ENCODE measurements at regions not wholly inside any gene's neighbourhood (a gene's known extent, or its start where the extent isn't known, plus 50 kb on each side); places are given as distances from the start of the nearest gene placed in this dataset.

DNA sequence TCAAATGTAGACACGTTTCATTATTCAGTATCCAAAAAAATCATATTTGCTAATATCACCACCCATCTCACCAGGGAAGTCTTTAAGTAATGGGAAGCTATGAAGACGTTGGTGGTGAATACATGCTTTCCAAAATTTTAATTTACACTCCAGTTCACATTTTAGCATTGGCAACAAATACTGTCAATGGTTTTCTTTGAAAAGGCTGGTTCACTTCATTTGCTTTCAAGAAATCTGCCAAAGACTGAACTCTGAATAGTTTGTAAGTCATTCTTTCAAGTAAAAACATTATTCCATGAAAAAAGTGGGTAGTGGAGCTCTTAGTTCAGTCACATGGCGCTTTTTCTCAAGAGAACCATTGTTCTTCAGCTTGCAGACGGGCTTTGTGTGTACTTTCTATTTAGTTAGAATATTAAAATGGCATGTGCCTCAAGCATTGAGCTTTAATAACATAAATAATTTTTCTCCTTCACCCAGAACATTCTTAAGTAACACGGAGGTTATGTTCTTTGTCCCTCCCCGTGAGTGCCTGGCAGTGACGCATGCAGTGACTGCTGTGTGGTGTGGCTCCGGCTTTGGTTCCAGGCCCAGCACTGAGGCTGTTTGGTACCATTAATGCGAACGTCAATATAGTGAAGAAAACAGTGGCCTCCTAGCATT is 300.0 kb upstream of the HDAC4 start:
- DNase-seq = no peak

DNA sequence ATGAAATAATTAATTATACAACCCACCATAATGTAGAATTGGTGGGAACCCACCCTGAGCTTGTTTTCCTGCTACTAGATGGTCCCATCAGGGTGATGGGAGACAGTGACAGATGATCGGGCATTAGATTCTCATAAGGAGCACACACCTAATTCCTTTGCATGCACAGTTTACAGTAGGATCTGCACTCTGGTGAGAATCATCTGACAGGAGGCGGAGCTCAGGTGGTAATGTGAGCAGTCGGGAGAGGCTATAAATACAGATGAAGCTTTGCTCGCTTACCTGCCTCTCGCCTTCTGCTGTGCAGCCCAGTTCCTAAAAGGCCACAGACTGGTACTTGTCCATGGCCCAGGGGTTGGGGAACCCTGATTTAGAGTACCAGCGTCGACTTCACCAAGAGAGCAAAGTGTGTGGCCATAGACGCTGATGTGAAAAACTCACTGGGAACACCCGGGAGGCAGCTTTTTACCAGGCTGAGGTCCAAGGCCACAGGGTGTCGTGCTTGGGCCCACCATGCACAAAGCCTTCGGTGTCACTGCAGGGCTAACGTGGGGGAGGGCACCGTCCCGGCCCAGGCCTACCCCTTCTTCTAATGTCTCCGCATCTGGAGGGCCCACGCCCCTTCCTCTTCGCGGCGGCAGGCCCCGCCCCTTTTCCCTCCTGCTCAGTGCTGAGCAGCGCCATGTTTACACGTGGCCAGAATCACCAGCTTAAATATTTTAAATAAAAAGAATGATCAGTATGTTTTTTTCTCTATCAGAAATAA is 296.8 kb upstream of the HDAC4 start:
- no peak for DNase-seq

DNA sequence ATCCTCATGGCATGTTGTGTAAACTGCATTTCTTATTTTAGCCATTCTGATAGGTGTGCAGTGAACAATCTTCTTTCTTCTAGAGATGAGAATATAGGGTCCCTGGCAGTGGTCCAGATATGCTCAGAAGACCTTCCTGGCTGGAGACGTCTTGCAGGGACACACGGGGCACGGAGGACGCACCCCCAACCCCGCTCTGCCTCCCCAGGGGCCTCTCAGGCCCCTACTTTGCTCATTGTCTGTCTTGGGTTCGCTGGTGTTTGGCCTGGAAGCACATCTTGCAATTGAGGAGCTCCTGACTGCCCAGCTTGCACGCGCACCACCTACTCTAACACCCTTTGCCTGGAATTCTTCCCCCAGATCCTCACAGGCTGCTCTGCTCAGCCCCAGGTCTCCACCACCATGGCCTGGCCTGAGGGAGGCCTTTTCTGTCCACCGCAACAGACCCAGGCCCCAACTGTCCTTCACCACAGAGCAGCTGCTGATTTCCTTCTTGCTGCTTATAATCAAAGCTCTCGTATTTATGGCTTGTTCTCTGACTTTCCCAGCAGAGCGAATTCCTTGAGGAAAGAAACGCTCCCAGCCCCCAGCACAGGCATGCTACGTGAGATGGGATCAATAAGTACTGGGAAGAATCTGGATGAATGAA is 295.9 kb upstream of the HDAC4 start:
- DNase-seq = no peak

DNA sequence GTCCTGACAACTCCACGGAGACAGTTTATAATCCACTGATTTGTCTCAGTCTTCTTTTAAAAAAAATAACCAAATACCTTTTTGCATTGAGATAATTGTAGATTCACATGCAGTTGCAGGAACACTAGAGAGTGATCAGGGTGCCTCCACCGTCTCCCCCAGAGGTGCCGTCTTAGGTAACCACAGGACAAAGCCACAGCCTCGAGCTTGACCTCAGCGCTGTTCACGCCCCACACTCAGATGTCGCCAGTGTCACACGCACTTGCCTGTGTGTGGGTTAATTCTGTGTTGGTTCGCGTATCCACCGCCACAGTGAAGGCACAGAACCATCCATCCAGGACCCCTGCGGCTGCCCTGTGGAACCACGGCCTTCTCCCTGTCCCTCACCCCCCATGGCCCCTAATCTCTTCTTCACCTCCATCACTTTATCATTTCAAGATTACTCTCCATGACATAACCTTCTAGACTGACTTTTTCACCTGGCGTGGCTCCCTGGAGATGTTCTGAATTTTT is 295.0 kb upstream of the HDAC4 start:
- no peak for DNase-seq

DNA sequence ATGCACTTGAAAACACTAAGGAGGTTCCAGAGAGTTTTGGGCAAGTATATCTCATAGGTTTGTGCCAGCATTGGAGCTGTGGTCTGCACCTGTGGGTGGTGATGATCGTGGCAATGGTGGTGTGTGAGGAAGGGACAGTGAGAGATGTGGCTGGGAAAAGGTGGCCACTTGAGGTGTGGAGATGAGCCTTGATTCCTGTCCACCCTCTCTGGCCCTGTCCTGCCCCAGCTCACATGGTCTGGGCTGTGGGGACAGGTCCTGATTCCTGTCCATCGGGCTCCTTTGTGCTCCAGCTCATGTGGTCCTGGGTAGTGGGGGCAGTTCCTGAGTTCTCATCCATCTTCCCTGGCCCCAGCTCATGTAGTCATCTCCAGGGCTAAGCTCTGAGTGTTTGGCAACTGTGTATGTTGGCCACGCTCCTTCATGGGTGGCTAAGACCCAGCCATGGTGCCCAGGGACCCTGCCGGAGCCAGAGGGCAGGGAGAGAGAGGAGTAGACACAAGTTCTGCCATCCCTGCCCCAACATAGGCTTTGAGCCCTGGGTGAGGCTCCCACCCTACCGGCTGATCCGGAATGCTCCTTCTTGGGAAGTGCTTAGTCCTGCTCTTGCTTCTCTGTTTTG is 294.4 kb upstream of the HDAC4 start:
- no peak for DNase-seq

DNA sequence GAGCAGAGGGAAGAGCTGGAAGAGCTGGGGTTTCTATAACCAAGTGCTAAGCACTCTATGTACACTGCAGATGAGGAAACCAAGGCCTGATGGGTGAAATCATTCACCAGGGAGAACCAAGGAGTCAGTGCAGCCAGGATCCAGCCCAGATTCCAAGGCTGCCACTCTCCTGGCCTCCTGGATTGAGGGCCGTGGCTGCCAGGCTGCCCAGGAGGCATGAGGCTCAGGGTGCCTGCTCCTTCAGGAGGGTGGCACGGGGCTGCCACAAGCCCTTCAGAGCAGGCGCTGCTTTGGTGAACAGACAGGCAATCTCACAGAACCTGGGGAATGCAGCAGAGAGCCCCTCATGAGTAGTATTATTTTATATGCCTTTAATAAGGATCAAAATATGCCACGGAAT is 293.7 kb upstream of the HDAC4 start:
- no peak for DNase-seq

DNA sequence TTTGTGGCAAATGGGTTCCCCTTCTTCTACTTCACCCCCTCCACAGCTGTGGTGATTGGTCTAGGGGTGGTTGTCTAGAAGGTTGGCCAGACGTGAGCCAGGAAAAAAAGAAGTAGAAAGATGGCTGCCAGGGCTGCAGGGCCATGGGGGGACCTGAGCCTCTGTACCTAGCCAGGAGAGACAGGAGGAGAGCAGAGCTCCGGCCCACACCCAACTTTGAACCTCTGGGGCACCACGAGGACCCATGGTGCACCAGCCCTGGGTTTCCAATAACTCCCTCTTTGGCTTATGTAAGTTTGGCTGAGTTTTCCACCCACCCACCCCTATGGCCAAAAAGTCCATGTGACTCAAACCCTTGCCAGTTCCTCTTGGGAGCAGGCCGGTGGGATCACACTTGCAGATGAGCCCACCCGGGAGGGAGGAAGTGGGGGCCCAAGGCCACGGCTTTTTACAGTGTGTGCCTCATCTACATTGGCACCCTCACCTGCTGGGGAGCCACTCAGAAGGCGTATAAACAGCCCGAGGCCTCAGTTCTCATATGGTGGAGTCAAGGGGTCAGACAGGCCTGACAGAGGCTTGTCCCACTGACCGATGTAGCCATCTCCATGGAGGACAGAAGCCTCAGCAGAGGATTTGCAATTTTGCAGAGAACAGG is 293.1 kb upstream of the HDAC4 start:
- DNase-seq = no peak

DNA sequence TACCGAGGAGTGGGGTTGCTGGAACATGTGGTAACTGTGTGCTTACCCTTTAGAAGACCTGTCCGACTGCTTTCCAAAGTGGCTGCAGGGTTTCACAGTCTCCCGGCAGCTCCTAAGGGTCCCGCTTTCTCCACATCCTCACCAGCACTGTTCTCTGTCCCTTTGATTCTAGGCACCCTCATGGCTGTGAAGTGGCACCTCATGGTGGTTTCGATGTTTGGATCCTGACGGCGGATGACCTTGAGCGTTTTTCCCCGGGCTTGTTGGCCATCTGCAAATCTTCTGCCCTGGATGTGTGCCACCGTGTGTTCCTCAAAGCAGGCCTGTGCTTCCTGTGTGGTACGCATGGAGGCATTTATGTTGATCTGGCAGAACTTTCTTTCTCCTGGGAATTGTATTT is 292.5 kb upstream of the HDAC4 start:
- no peak for DNase-seq

DNA sequence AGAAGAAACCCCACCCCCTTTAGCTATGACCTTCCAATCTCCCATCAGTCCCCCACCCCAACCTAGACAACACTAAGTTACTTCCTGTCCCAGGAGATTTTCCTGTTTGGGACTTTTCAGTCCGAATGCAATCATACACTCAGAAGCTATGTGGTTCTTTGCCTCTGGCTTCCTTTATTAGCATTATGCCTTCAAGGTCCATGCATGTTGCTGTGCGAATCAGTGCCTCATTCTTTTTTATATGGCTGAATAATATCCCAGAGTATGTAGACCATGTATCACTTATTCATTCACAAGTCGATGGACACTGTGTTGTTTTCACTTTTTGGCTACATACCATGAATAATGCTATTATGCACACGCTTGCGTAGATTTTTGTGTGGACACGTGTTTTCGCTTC is 292.1 kb upstream of the HDAC4 start:
- no peak for DNase-seq

DNA sequence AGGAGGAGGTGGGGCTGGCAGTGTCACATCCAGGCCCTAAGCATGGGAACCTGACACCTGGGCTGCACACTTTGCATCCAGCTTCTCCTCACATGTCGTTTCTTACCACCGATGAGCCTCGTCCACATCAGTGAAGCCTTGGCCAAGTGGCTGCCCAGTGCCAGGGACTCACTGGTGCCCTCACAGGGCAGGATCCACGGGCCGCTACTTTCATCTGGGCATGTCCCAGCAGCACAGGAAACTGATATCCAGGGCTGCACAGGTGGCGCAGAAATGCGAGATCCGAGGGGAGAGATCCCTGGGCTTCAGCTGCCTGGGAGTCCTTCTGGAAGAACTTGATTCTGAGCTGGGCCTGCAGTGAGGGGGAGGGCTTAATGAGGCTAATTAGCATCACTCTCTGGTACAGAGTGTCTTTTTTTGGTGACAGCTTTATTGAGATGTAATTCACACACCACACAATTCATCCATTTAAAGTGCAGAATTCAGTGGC is 291.6 kb upstream of the HDAC4 start:
- DNase-seq = no peak

DNA sequence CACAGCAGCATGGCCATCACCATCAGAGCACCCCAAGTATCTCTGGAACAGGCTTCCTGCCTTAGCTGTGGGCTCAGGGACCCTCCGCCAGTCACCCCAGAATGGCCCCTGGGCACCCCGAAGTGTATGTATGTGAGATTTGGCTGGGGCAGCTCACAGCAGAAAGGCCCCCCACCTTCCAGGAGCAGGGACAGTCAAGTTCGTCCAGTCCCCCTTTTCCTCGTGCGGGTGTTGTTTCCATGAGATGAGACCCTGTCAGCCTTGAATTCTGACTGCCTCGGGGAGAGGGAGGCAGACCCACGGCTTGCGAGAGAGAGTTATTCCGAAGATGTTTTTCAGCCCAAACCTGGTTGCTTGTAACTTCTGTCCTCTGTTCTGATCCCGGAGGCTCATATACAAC is 290.9 kb upstream of the HDAC4 start:
- DNase-seq = no peak

DNA sequence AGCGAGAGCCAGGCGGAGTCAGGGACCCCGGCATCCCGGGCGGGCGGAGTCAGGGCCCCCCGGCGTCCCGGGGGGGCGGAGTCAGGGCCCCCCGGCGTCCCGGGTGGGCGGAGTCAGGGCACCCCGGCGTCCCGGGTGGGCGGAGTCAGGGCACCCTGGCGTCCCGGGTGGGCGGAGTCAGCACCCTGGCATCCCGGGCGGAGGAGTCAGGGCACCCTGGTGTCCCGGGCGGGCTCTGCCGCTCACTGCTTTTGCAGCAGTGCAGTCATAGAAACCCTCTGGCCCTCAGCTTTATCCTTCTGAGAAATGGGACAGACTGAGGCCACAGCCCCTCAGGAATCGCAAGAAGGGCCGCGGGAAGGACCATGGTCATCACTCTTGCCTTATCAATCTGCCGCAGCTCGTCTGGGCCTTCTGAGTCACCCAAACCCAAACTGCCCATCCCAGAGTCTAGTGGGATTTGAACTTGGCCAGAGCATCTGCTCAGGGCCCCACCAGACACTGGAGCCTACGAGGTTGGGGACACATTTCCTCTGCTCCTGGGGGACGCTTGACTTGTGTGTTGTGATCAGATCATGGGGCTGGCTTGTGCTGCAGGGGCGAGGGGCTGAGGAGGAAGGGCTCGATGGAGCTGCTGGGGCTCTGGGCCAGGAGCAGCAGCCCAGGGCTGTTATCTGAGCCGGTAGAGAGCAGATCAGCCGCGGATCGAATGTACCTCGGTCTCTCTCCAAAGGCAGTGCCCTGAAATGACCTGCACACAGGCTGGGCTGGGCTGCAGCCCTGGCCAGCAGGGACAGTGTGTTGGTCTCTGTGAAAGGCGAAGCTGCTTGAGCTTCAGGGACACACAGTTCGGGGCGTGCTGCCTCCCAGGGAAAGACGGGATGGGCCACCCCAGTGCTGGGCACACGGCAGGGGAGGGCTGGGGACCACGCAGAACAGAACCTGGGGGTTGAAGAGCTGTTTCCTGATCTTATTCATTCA is 290.1 kb upstream of the HDAC4 start:
- DNase-seq = no peak

DNA sequence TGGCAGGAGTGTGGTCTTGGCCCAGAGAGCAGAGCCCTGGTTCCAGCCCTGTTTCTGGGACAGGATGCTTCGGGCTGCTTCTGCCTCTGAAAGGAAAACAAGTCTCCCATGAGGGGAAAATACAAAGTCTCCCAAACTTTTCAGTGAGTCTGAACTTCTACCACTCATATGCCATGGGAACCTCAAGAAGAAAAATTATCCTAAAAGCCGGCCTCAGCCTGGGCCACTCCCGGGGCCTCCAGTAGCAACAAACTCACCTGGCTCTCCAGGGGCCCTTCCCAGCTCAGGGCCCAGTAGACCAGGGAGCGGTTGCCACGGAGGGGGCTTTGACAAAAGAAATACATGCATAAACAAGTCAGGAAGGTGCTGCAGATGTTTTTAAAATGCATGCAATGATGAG is 289.2 kb upstream of the HDAC4 start:
- no peak for DNase-seq

DNA sequence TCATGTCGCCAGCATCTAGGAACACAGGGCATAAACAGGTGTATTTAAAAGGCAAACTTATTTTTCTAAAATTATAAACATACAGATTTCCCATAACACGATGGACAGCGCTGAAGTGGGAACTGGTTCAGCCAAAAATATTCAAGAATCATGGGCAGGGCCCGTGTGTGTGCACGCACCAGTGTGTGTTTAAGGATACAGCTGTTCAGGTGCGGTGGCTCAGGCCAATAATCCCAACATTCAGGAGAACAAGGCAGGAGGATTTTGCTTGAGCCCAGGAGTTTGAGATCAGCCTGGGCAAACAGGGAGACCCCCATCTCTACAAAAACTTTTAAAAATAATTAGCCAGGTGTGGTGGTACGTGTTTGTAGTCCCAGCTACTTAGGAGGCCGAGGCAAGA is 288.6 kb upstream of the HDAC4 start:
- no peak for DNase-seq

DNA sequence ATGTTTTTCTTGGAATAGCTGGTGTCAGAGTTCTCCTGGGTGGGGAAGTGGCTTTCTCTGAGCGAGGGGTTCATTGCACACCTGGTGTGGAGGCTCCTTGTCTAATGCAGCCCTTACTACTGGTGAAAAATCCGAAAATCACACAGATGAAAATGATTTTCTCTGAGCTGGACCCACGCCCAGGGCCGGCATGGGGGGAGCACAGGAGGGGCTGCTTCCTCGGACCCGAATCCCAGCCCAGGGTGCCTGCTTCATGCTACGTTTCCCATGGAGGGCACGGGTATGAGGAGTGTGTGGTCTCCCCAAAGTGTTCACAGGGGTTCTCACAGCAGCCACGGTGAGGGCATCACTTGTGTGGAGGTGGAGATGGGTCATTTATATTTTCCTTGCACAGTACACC is 288.0 kb upstream of the HDAC4 start:
- no peak for DNase-seq

DNA sequence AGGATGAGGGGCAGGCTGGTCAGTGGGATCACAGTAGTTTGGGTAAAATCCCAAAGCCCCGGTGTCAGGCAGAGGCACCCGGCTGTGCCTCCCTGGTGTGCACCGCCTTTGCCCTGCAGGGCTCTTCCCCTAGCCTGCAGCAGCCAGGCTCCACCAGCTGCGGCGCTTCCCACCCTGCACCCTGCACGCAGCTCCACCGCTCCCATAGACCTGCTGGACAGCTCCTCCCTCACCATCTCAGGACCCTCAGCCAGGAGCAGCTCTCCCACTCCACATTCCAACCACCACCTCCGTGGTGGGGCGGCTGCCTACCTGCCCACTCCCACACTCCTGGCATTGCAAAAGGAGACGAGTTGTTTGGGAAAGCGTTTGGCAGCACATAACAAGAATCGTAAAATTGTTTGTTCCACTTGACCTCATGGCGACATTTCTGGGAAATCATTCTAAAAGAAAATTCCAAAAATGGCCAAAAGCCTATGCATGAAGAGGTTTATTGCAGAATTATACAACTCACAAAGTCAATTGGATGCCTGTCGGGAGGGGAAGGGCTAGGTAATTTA is 287.4 kb upstream of the HDAC4 start:
- DNase-seq = no peak

DNA sequence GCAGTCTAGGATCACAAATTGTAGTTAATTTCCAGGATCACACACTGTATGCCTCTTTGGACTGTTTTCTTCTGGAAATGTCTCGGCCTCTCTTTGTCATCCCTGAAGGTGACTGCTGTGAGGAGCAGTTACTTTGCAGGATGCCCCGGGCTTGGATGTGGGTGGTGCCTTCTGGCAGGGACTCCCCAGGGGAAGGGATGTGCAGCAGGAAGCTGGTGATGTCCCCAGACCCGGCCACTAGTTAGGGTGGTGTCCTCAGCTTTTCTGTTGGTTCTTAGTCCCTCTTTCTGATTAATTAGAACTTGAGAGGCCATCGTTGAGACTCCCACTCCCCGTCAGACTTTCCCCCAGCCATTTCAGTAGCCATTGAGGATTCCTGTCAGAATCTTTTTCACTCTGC is 286.6 kb upstream of the HDAC4 start:
- no peak for DNase-seq

DNA sequence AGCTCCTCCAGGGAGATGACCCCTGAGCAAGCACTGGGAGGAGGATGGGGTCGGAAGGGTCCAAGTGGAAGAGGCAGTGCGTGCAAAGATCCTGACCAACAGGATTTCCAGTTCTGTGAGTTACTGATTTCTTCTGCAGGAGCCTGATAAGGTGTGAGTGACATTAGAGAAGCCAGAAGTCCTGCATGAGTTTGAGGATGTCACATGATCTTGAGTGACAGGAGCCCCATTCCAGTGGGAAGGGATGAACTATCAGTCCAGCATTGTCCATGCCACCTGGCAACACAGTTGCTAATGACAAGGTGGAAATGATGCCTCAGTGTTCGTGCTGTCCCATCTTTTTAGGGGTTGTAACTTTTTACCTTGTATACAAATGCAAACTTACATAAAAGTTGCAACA is 285.1 kb upstream of the HDAC4 start:
- DNase-seq = no peak

DNA sequence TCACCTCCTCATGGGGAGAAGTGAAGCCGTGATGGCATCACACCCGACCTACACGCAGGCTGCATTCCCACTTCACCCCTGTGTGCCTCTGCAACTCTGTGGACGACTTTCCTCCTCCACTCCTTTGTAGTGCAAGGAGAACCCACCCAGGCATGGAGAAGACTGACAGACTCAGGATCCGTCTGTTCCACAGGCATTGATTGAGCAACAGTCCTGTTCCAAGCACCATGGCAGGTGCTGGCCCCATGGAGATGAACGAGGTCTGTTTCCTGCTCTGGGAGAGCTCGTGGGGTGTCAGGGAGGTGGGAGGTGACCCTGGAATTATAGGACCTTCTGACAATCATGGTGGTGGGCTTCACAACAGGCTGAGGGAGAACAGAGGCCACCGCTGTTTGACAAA is 284.7 kb upstream of the HDAC4 start:
- no peak for DNase-seq

DNA sequence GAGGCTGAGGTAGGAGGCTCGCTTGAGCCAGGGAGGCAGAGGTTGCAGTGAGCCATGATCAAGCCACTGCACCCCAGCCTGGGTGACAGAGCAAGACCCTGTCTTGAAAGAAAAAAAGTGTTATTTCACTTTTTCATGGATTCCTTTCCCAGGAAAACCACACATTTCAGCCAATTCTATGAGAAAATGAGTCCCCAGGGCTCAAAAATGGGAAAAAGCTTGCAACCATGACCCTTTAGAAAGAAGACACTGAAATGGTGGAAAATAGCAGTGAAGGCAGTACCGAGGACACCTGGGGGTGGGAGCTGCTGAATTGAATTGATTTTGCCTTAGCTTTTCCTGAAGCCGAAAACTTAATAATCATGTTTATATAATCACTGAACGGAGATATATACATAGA is 284.2 kb upstream of the HDAC4 start:
- DNase-seq = no peak

DNA sequence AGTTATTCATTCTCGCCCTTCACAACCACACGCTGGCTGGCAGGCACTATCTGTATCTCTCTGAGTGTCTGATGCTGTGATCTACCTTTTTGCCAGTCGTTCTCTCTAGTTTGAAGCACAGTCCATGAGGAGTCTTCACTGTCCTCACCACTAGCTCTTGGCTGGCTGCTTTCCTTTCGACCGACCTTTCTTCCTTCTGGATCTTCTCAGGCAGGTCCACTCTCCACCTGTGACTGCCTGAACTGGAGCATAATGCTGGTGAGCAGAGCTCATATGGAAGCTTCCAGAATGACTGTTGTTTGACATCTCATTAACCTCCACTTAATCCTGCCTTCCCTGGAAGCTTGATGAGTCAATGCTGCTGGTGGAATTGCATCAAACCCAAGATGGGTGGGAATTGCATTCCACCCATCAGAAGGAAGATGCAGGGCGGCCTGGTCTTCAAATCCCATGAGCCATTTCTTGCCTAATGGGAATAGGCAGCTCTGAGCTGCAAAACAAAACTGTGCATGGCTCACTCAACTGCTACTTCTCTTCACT is 283.5 kb upstream of the HDAC4 start:
- no peak for DNase-seq

Measured in NCI-H187 (cell line).